CD4-positive, alpha-beta T cell (primary cell): ENCODE measurements at regions not wholly inside any gene's neighbourhood (a gene's known extent, or its start where the extent isn't known, plus 50 kb on each side); places are given as distances from the start of the nearest gene placed in this dataset.

Experiments
- ATAC-seq: fragments of 200-7000 bp; cut with Tn5 transposase; one replicate; pipeline ENCODE4 v1.10.0; 2022; ENCODE audit warnings: mild to moderate bottlenecking; ENCODE audit not compliant: poor library complexity
- CTCF ChIA-PET: fragments of 350-600 bp; sonication (Branson Sonifier 250); formaldehyde crosslinking; loops from one replicate; lab custom pipeline; 2021; ENCODE audit warnings: antibody characterized with exemption, inconsistent platforms; lab: Charles Lee
- POLR2A ChIA-PET: fragments of 350-600 bp; sonication (Branson Sonifier 250); formaldehyde crosslinking; loops from one replicate; lab custom pipeline; 2021; ENCODE audit warnings: antibody characterized with exemption, inconsistent platforms; lab: Charles Lee
- DNase-seq, 14 experiments: peaks; one replicate each; pipeline ENCODE4 v3.0.0-alpha.2; 2013 to 2020; ENCODE audit warnings: mixed read lengths in 2 of 14
- H3K27ac ChIP-seq, 2 donors: one replicate each; pipeline versions ENCODE4 v1.5.1 to v1.7.0; 2013; ENCODE audit warnings: low read length in 2 of 2, low read depth in 1 of 2, mild to moderate bottlenecking in 1 of 2
- H3K27me3 ChIP-seq, 2 experiments: 1 replicate in 1 of 2; 2 replicates in 1 of 2; pipeline versions ENCODE4 v1.6.1 to v1.7.0; 2013; ENCODE audit warnings: low read length in 2 of 2, control low read depth in 1 of 2, mild to moderate bottlenecking in 1 of 2, moderate library complexity in 1 of 2; ENCODE audit not compliant: insufficient read depth in 2 of 2, control insufficient read depth in 1 of 2
- H3K36me3 ChIP-seq: one replicate; pipeline ENCODE4 v1.6.1; 2013; ENCODE audit warnings: low read length, control low read depth; ENCODE audit not compliant: insufficient read depth
- H3K4me1 ChIP-seq: one replicate; pipeline ENCODE4 v1.6.1; 2013; ENCODE audit warnings: low read length, control low read depth; ENCODE audit not compliant: insufficient read depth
- H3K4me3 ChIP-seq: one replicate; pipeline ENCODE4 v1.5.1; 2013; ENCODE audit warnings: mild to moderate bottlenecking, low read length, moderate library complexity
- H3K9me3 ChIP-seq, 2 experiments: 1 replicate in 1 of 2; 2 replicates in 1 of 2; pipeline versions ENCODE4 v1.6.1 to v1.7.0; 2013; ENCODE audit warnings: low read length in 2 of 2, mild to moderate bottlenecking in 2 of 2, control low read depth in 1 of 2, moderate library complexity in 1 of 2; ENCODE audit not compliant: control insufficient read depth in 1 of 2, insufficient read depth in 1 of 2
- H3K27ac Mint-ChIP-seq: one replicate; pipeline ENCODE4 v1.8.0; 2020; ENCODE audit warnings: mixed read lengths
- H3K27me3 Mint-ChIP-seq: one replicate; pipeline ENCODE4 v1.8.0; 2021; ENCODE audit warnings: mixed read lengths
- H3K36me3 Mint-ChIP-seq: one replicate; pipeline ENCODE4 v1.8.0; 2021; ENCODE audit warnings: low read depth, mixed read lengths
- H3K4me1 Mint-ChIP-seq: one replicate; pipeline ENCODE4 v1.8.0; 2021; ENCODE audit warnings: low read depth, mixed read lengths
- H3K4me3 Mint-ChIP-seq: one replicate; pipeline ENCODE4 v1.8.0; 2020; ENCODE audit warnings: mild to moderate bottlenecking, mixed read lengths
- H3K9me3 Mint-ChIP-seq: one replicate; pipeline ENCODE4 v1.8.0; 2020; ENCODE audit warnings: mixed read lengths
- intact Hi-C, 2 experiments: fragments of 100-400 bp; cut with DNase I in 1 of 2; cut with micrococcal nuclease in 1 of 2; formaldehyde crosslinking; loops; one replicate each; pipeline versions ENCODE4 v1.15.1 to v1.9.0; 2023 to 2025; cut with DNase I, micrococcal nuclease
- TF ChIP-seq, protein P1 (sequence below): fragments of 200-600 bp; IDR thresholded peaks from one replicate; pipeline ENCODE4 v1.8.0; 2022; ENCODE audit warnings: antibody characterized with exemption, mild to moderate bottlenecking

DNA sequence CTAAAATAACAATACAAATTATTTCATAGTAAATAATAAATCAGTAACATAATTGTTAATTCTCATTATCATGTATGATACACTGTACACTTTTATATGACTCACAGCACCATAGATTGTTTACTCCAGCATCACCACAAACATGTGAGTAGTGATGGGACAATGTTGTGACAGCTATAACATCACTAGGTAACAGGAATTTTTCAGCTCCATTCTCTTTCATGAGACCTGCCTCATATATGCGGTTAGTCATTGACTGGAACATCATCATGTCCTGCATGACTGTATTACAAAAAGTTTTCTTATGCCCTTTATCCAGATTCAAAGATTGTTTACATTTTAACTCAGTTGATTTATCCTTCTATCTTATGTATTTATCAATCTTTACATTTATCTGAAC lies 1530.0 kb downstream of the PCDH18 start:
- no peaks in the 10 kb centered on the region for H3K36me3 Mint-ChIP-seq
- TF ChIP-seq, protein P1, sequence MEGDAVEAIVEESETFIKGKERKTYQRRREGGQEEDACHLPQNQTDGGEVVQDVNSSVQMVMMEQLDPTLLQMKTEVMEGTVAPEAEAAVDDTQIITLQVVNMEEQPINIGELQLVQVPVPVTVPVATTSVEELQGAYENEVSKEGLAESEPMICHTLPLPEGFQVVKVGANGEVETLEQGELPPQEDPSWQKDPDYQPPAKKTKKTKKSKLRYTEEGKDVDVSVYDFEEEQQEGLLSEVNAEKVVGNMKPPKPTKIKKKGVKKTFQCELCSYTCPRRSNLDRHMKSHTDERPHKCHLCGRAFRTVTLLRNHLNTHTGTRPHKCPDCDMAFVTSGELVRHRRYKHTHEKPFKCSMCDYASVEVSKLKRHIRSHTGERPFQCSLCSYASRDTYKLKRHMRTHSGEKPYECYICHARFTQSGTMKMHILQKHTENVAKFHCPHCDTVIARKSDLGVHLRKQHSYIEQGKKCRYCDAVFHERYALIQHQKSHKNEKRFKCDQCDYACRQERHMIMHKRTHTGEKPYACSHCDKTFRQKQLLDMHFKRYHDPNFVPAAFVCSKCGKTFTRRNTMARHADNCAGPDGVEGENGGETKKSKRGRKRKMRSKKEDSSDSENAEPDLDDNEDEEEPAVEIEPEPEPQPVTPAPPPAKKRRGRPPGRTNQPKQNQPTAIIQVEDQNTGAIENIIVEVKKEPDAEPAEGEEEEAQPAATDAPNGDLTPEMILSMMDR, result no peak
- intact Hi-C loops, result no loop called here

DNA sequence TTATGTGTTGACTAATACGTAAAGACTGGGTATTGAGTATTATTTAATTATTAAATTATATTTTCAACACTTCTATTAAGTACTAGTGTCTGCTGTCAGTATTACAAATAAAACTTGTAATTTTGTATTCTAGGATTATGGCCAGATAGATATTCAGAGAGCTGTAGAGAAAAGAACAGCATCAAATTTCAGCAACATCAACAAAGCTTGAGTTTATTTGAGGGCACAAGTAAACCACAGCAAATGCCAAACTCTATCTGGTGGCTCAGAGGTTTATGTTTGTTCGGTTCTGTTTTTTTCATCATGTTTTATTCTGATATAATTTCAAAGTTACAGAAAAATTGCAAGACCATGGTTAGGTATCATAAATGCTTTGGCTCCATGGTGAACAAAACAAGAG lies 1530.5 kb downstream of the PCDH18 start:
- CTCF ChIA-PET, result no interaction called here
- Histone ChIP-seq H3K4me3 (no peak overlapping the region), H3K27me3 (no peaks in the 10 kb centered on the region), H3K9me3 (peaks cover 0 to 3% of the 10 kb centered on the region in 2 experiments), H3K36me3 (no peaks in the 10 kb centered on the region), H3K4me1 (no peaks in the 10 kb centered on the region), H3K27ac (no peak overlapping the region)
- Mint-ChIP-seq H3K27ac (no peak overlapping the region), H3K36me3 (no peaks in the 10 kb centered on the region), H3K9me3 (peaks cover 6% of the 10 kb centered on the region), H3K4me1 (no peaks in the 10 kb centered on the region), H3K27me3 (no peaks in the 10 kb centered on the region), H3K4me3 (no peak overlapping the region)
- intact Hi-C loops, result no loop called here
- DNase-seq (no peak), ATAC-seq (no peak)
- TF ChIP-seq, protein P1, result no peak
- POLR2A ChIA-PET, result no interaction called here

More for the DNA sequence above, 1530.0 kb downstream of the PCDH18 start:
- H3K27me3 ChIP-seq, result no peaks in the 10 kb centered on the region
- H3K4me1 Mint-ChIP-seq, result no peaks in the 10 kb centered on the region
- H3K4me3 Mint-ChIP-seq, result no peak overlapping the region
- H3K36me3 ChIP-seq, result no peaks in the 10 kb centered on the region
- peaks cover 0 to 3% of the 10 kb centered on the region in 2 experiments for H3K9me3 ChIP-seq
- H3K4me1 ChIP-seq, result no peaks in the 10 kb centered on the region
- H3K27ac Mint-ChIP-seq, result no peak overlapping the region
- no peak for ATAC-seq
- peaks cover 6% of the 10 kb centered on the region for H3K9me3 Mint-ChIP-seq
- ChIA-PET CTCF (no interaction called here), POLR2A (no interaction called here)
- no peaks in the 10 kb centered on the region for H3K27me3 Mint-ChIP-seq
- H3K27ac ChIP-seq, result no peak overlapping the region
- no peak overlapping the region for H3K4me3 ChIP-seq
- DNase-seq, result no peak

DNA sequence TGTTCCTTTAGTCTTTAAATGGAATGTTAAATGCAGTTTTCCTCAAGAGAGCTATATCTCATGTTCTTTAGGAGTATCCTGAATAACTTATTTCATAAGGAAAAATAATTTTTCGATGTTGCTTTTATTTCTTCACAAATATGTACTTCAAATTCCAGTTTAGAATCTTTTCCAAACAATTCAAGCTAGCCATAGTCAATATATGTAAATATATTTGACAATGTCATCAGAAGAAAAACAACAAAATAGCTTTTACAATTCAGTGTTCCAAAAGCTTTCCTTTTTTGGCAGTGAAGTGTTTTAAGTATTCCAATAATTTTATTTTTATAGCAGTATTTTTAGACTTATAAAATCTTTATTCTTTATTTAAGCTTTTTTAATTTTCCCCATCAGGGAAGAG lies 1532.0 kb downstream of the PCDH18 start:
- no peaks in the 10 kb centered on the region for H3K27me3 ChIP-seq
- H3K4me3 Mint-ChIP-seq, result no peak overlapping the region
- TF ChIP-seq, protein P1, result no peak
- DNase-seq (no peak), ATAC-seq (no peak)
- no peaks in the 10 kb centered on the region for H3K36me3 Mint-ChIP-seq
- ChIA-PET POLR2A (no interaction called here), CTCF (no interaction called here)
- H3K9me3 ChIP-seq, result peaks cover 0 to 3% of the 10 kb centered on the region in 2 experiments
- H3K27ac Mint-ChIP-seq, result no peak overlapping the region
- no peak overlapping the region for H3K27ac ChIP-seq
- no peaks in the 10 kb centered on the region for H3K4me1 ChIP-seq
- H3K36me3 ChIP-seq, result no peaks in the 10 kb centered on the region
- H3K4me3 ChIP-seq, result no peak overlapping the region
- H3K9me3 Mint-ChIP-seq, result peaks cover 7% of the 10 kb centered on the region
- H3K4me1 Mint-ChIP-seq, result no peaks in the 10 kb centered on the region
- intact Hi-C loops, result no loop called here
- no peaks in the 10 kb centered on the region for H3K27me3 Mint-ChIP-seq
